22Rv1 (cell line): ENCODE measurements at regions not wholly inside any gene's neighbourhood (a gene's known extent, or its start where the extent isn't known, plus 50 kb on each side); places are given as distances from the start of the nearest gene placed in this dataset.

ENCODE experiments used
- ZFX ChIP-seq: fragments of 450-650 bp; IDR thresholded peaks from 2 replicates; pipeline ENCODE4 v1.6.1; 2017; ENCODE audit warnings: antibody characterized with exemption, borderline replicate concordance
- TF ChIP-seq, protein P1 (sequence below): fragments of 450-650 bp; IDR thresholded peaks from 2 replicates; pipeline ENCODE4 v1.5.1; 2017; ENCODE audit warnings: mild to moderate bottlenecking

DNA sequence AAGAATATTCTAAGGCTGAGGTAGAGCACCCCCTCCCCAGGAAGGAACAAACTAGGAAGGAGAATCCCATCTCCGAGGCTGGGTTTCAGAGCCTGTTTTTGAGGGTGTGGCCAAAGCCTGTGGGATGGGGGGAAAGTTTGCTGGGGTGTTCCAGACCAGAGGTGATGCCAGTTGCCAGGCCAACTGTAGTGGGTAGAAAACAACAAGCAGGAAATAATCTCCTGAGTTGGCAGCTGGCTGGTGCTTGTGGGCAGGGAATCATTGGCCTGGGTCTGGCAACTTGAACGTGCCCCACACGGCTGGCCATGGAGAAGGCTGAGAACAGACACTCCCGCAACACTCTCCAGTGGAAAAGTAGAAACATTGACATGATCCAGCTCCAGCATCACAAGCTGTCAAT lies 385.6 kb downstream of the ETS1 start:
- TF ChIP-seq, protein P1, sequence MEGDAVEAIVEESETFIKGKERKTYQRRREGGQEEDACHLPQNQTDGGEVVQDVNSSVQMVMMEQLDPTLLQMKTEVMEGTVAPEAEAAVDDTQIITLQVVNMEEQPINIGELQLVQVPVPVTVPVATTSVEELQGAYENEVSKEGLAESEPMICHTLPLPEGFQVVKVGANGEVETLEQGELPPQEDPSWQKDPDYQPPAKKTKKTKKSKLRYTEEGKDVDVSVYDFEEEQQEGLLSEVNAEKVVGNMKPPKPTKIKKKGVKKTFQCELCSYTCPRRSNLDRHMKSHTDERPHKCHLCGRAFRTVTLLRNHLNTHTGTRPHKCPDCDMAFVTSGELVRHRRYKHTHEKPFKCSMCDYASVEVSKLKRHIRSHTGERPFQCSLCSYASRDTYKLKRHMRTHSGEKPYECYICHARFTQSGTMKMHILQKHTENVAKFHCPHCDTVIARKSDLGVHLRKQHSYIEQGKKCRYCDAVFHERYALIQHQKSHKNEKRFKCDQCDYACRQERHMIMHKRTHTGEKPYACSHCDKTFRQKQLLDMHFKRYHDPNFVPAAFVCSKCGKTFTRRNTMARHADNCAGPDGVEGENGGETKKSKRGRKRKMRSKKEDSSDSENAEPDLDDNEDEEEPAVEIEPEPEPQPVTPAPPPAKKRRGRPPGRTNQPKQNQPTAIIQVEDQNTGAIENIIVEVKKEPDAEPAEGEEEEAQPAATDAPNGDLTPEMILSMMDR = no peak
- TF ChIP-seq ZFX = no peak
